GM21360 (cell line): ENCODE measurements at regions not wholly inside any gene's neighbourhood (a gene's known extent, or its start where the extent isn't known, plus 50 kb on each side); places are given as distances from the start of the nearest gene placed in this dataset.
"Not testable (repeated sequence)": the region's sequence is repeated elsewhere in the genome, so short reads cannot be mapped to it uniquely, and the experiment has no call there.

Experiments
- ATAC-seq: cut with Tn5 transposase; IDR thresholded peaks from one replicate; pipeline ENCODE4 v1.9.1; 2021; ENCODE audit warnings: mild to moderate bottlenecking, moderate library complexity; ENCODE audit not compliant: unreplicated experiment

DNA sequence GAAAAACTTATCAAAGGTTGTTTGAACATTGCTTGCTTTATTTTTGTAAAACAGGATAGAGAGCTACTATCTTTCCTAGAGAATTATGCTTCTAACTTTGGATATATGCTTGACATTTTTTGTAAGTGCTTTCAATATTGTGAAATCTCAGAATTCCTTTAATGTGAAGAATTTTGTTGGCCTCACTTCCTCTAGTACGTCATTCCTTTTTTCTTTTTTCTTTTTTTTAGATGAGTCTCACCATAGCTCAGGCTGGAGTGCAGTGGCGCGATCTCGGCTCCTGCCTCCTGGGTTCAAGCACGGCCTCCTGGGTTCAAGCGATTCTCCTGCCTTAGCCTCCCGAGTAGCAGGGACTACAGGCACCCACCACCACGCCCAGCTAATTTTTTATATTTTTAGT, 668.1 kb downstream of the RFPL4B start:
- no peak for ATAC-seq

DNA sequence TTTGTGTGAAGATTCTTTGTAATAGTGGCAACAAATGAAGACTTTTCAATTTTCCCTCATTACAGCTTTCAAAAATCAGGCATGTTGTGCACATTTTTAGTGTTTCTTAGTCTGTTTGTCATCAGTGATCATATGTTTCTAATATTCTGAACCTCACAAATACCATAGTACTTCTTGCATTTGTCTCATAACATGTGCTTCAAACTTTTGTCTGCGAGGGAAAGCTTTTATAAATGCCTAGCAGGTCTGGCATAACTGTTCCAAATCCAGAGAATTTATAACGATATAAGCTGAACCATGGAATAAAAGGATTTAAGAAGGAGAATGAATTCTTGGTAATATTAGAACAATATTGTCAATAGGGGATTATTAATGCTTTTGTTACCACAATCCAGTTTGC, 670.2 kb downstream of the RFPL4B start:
- ATAC-seq: no peak

- ATAC-seq: no peak
Observed at GRCh38 chr6:113018351-113019151, 671.4 kb downstream of the RFPL4B start.

GRCh38 chr6:113019176-113019575, 672.0 kb downstream of the RFPL4B start:
- ATAC-seq: no peak

DNA sequence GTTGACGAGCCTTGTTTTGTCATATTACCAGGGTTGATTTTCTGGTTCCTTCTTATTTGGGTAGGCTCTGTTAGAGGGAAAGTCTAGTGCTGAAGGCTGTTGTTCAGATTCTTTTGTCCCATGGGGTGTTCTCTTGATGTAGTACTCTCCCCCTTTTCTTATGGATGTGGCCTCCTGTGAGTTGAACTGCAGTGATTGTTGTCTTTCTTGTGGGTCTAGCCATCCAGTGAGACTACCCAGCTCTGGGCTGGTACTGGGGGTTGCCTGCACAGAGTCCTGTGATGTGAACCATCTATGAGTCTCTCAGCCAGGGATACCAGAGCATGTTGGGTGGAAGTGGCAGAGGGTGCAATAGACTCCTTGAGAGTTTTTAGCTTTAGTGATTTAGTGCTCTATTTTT, 680.6 kb downstream of the RFPL4B start:
- ATAC-seq: no peak

DNA sequence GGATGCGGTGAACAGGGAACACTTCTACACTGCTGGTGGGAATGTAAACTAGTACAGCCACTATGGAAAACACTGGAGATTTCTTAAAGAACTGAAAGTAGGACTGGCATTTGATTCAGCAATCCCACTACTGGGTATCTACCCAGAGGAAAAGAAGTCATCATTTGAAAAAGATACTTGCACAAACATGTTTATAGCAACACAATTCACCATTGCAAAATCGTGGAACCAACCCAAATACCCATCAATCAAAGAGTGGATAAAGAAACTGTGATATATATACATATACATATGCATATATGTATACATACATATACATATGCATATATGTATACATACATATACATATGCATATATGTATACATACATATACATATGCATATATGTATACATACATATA, 682.0 kb downstream of the RFPL4B start:
- not testable (repeated sequence) for ATAC-seq

DNA sequence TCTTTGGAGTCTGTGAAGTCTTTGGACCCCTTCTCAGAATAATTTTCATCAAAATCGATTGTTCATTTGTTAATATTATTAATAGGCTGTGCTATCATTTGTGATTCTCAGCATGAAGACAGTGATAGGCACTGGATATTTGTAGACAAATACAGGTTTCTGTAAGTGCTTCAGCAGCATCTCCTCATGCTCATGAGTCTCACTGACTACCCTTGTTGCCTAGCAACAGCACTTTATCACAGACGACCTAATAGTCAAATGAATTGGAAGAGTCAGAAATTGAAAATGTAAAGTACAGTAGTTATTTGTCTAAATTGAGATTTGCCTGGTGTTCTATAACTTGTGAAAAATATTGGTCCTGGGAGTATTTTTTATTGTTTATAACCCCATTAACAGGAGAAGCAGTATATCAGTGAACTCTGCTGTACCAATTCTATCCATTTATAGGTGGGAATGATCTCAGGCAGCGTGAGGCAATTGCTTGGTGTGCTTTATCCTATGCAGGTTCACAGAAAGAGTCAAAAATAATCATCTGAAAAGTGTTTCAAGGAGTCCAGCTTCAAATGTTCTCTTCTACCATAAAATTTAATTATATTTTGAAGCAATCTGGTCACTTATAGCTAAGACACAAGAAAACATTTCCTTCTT, 684.6 kb downstream of the RFPL4B start:
- ATAC-seq: no peak

DNA sequence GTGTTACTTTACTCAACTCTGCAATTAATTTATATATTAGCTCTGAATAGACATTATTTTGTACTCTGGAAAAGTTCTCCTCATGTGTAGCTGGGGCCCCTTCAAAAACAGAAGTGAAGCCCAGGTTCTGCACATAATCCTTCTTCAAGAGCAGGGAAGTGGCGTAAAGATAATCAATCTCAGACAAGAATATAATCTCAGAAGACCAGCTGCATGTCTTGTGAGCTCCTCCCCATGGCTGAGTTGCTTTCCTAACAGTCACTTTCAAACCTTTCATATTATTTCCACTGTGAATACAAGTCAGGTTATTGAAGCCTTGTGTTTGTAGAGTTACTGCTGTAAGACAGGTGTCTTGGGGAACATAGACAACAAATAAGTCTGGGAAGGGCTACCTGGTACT, 691.9 kb downstream of the RFPL4B start:
- no peak for ATAC-seq

- ATAC-seq: no peak
Observed at GRCh38 chr6:113047148-113047547, 700.0 kb downstream of the RFPL4B start.

- no peak for ATAC-seq
Observed at GRCh38 chr6:113047932-113048331, 700.8 kb downstream of the RFPL4B start.

- no peak for ATAC-seq
Observed at GRCh38 chr6:113048741-113049140, 701.6 kb downstream of the RFPL4B start.

DNA sequence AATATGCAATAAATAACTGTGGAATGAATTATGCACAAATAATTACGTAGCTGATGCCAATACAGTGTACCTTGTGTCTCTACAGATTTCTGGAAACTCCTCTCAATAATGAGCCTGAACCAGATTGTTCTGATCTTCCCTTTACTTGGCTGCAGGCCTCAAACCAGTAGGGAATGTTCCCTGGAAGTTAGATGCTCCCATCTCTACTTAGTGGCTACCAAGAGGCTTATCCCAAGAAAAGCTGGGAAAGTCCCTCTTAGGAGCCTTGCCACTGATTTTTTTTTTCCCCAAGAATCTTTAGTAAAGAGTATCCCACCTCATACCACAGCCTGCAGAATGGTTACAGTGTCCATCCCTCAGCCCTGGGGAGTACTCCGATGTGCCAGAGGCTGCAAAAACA, 702.1 kb downstream of the RFPL4B start:
- ATAC-seq: no peak

DNA sequence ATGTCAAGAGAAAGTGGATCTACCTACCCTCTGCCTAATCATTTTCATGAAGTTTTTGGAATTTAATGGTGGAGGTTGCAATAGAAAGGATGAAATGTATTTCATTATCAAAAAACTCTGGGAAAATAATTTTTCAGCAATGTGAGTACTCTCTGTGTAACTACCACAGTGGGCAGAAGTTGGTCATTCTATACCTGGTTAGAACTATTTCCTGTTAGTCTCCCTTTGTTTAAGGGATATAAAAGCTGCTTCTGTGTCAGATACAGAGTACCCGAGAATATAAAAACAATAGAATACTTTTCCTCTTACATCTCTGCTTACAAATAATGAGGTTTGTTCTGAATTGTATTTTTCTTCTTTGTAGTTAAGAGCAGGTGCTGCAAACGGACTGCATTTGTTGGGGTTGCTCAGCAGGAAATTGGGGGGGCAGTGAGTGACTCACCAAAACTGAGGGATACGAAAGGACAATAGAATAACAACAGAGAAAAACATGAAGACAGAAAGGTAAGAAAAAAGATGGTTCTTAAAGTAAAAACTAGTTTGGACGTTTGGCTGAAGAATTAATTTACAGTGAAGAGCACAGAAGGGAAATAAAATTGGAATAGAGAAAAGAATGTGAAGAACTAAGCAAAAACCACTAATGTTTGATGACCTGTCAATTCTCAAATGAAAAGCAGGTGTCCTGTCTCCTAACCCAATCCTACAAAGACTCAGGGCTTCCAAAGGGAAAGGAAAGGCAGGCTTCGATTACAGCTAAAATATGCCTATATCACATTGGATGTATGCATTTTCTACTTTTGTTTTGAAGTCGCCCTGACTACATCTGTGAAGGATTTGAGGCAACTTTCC, 703.1 kb downstream of the RFPL4B start:
- no peak for ATAC-seq

- ATAC-seq: no peak
Observed at GRCh38 chr6:113050979-113051378, 703.8 kb downstream of the RFPL4B start.

GRCh38 chr6:113052506-113052905, 705.4 kb downstream of the RFPL4B start:
- ATAC-seq: no peak

- ATAC-seq: no peak
Observed at GRCh38 chr6:113055061-113055460, 707.9 kb downstream of the RFPL4B start.

DNA sequence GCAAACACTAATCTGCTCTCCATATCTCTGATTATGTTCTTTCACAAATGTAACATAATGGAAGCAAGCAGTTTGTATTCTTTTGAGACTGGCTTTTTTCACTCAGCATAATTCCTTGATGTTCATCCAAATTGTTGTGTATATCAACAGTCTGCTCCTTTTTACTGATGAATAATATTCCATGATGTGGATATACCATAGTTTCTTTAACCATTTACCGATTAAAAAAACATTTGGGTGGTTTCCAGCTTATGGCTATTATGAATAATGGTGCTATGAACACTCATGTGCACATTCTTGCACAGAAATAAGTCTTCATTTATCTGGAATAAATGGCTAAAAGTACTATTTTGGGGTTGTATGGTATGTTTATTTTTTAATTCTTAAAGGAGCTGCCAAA, 708.9 kb downstream of the RFPL4B start:
- ATAC-seq: no peak

GRCh38 chr6:113057567-113058053, 710.5 kb downstream of the RFPL4B start:
- ATAC-seq: no peak

GRCh38 chr6:113060664-113061063, 713.5 kb downstream of the RFPL4B start:
- ATAC-seq: no peak

GRCh38 chr6:113065611-113066010, 718.5 kb downstream of the RFPL4B start:
- ATAC-seq: no peak

- no peak for ATAC-seq
Observed at GRCh38 chr6:113067612-113068275, 720.6 kb downstream of the RFPL4B start.
